ENCODE measurements at regions not wholly inside any gene's neighbourhood (a gene's known extent, or its start where the extent isn't known, plus 50 kb on each side); places are given as distances from the start of the nearest gene placed in this dataset.

- TF ChIP-seq CTCF (IDR thresholded peaks at IDR 0.05) (no peak), POLR2A (IDR thresholded peaks at IDR 0.05) (no peak)
These were observed 610.7 kb upstream of the ADGRL3 start for GRCh38 chr4:60589425-60589824.

All from right lobe of liver (tissue), 4 donors.